ENCODE measurements at regions not wholly inside any gene's neighbourhood (a gene's known extent, or its start where the extent isn't known, plus 50 kb on each side); places are given as distances from the start of the nearest gene placed in this dataset.

DNA sequence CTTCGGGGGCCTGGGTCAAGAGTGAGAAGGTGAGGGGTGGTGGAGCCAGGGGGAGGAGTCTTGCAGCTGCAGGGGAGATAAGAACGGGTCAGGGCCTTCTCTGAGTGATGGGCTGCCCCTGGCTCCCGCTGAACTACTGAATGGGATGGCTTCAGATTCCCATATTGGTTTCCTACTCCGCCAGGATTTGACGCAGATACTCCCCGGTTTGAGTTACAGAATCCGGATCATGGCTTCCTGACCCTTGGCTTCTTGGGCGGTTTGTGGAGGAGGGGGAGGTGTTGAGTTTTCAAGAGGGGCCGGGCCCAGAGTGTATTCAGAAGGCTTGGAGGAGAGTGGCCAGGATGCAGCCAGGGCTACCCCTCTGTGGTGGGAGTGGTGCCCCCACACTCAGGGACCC, 119.9 kb upstream of the ATP2B2 start:
- H3K27ac ChIP-seq (ENCODE audit: low read length), result no peak overlapping the region
- WGBS (ENCODE audit: insufficient coverage), result 69% methylated on average over 9 of the region's 9 CpGs

DNA sequence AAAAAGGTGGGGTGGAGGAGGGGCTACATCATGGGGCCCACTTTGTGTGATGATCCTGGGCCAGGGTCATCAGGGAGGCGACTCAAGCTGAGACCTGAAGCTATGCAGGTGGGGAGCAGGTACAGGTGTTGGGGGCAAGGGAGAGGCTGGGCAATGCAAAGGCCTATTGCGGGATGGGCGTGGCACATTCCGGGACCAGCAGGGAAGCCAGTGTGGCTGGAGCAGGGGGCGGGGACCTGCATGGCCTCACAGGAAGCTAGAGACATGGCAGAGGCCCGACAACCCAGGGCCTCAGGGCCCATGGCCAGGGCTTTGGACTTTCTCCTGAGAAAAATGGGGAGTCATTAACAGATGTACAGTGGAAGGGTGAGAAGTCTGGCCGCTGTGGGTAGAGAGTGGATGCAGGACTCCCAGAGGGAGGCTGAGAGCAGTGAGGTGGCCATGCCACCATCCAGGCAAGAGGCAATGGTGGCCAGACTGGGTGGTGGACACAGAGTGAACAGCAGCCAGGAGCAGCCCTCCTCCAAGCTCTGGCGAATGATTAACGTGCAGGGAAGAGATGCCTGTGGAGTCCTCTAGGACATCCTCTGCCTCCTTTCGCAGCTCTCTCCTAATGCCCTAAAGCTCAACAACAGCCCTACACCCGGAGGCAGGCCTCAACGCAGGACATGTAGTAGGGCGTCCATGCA, 122.6 kb upstream of the ATP2B2 start:
- WGBS (ENCODE audit: insufficient coverage), result 76% methylated on average over 13 of the region's 13 CpGs

More for the DNA sequence above, 119.9 kb upstream of the ATP2B2 start:
- no peaks in the 10 kb centered on the region for H3K4me1 ChIP-seq (ENCODE audit: control insufficient read depth, insufficient read depth, low read length)
- Mint-ChIP-seq H3K4me3 (no peak overlapping the region), H3K27me3 (ENCODE audit: low read depth in 2 of 2) (peaks cover 0 to 11% of the 10 kb centered on the region in 2 donors), H3K36me3 (no peaks in the 10 kb centered on the region), H3K27ac (no peak overlapping the region), H3K9me3 (no peaks in the 10 kb centered on the region), H3K4me1 (no peaks in the 10 kb centered on the region)
- no peaks in the 10 kb centered on the region for H3K27me3 ChIP-seq (ENCODE audit: control insufficient read depth, insufficient read depth, low read length)
- intact Hi-C loops (cut with micrococcal nuclease), result no loop called here
- H3K36me3 ChIP-seq (ENCODE audit: control insufficient read depth, insufficient read depth, low read length), result no peaks in the 10 kb centered on the region
- DNase-seq (no peak), ATAC-seq (no peak)
- TF ChIP-seq, protein P1, sequence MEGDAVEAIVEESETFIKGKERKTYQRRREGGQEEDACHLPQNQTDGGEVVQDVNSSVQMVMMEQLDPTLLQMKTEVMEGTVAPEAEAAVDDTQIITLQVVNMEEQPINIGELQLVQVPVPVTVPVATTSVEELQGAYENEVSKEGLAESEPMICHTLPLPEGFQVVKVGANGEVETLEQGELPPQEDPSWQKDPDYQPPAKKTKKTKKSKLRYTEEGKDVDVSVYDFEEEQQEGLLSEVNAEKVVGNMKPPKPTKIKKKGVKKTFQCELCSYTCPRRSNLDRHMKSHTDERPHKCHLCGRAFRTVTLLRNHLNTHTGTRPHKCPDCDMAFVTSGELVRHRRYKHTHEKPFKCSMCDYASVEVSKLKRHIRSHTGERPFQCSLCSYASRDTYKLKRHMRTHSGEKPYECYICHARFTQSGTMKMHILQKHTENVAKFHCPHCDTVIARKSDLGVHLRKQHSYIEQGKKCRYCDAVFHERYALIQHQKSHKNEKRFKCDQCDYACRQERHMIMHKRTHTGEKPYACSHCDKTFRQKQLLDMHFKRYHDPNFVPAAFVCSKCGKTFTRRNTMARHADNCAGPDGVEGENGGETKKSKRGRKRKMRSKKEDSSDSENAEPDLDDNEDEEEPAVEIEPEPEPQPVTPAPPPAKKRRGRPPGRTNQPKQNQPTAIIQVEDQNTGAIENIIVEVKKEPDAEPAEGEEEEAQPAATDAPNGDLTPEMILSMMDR (IDR thresholded peaks at IDR 0.05), result no peak
- H3K9me3 ChIP-seq (ENCODE audit: control insufficient read depth, insufficient read depth, low read length), result no peaks in the 10 kb centered on the region
- no peak overlapping the region for H3K4me3 ChIP-seq (ENCODE audit: low read length)

DNA sequence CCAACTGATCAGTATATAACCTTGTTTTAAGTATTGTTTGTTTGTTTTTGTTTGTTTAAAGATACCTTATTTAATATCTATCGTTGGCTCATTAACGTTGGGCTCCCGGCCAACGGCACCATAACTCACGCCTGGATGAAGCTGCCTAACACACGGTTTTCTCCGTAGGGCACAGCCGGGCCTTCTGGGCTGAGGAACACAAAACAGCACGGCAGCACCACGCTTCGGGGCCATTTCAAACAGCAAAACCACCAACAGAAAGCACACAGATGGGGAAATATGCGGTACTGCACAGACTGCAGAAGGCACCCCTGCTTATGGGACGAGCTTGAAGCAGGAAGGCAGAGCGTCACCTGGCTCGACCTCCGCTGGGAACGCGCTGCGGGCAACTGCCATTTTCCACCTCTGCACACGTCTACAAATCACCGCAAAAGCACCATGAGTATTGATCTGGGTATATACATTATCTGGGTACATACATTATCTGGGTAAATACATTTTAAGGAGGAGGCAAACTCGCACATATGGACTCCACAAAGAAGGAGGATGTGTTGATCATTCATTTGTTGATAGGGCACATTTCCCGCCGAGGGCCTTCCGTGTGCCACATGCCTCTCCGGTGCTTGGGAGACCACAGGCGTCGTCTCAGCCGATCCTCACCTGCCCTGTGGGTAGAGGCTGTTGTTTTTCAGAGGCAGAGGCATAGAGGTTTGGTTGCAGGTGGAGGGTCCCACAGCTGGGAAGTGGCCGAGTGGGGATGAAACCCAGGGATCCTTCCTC, 123.7 kb upstream of the ATP2B2 start:
- no peaks in the 10 kb centered on the region for H3K9me3 ChIP-seq (ENCODE audit: control insufficient read depth, insufficient read depth, low read length)
- no peak overlapping the region for H3K4me3 ChIP-seq (ENCODE audit: low read length)
- ATAC-seq (no peak), DNase-seq (no peak)
- H3K27me3 ChIP-seq (ENCODE audit: control insufficient read depth, insufficient read depth, low read length), result no peaks in the 10 kb centered on the region
- H3K36me3 Mint-ChIP-seq, result no peaks in the 10 kb centered on the region
- no peaks in the 10 kb centered on the region for H3K4me1 ChIP-seq (ENCODE audit: control insufficient read depth, insufficient read depth, low read length)
- TF ChIP-seq, protein P1 (IDR thresholded peaks at IDR 0.05), result no peak
- H3K4me3 Mint-ChIP-seq, result no peak overlapping the region
- peaks cover 0 to 11% of the 10 kb centered on the region in 2 donors for H3K27me3 Mint-ChIP-seq (ENCODE audit: low read depth in 2 of 2)
- H3K27ac ChIP-seq (ENCODE audit: low read length), result no peak overlapping the region
- no peaks in the 10 kb centered on the region for H3K4me1 Mint-ChIP-seq
- no peaks in the 10 kb centered on the region for H3K9me3 Mint-ChIP-seq
- H3K27ac Mint-ChIP-seq, result no peak overlapping the region
- 89% methylated on average over 30 of the region's 30 CpGs for WGBS (ENCODE audit: insufficient coverage)
- intact Hi-C loops (cut with micrococcal nuclease), result no loop called here
- no peaks in the 10 kb centered on the region for H3K36me3 ChIP-seq (ENCODE audit: control insufficient read depth, insufficient read depth, low read length)

More for the DNA sequence above, 122.6 kb upstream of the ATP2B2 start:
- Mint-ChIP-seq H3K36me3 (no peaks in the 10 kb centered on the region), H3K27me3 (ENCODE audit: low read depth in 2 of 2) (peaks cover 0 to 11% of the 10 kb centered on the region in 2 donors), H3K4me3 (no peak overlapping the region), H3K4me1 (no peaks in the 10 kb centered on the region), H3K9me3 (no peaks in the 10 kb centered on the region), H3K27ac (no peak overlapping the region)
- intact Hi-C loops (cut with micrococcal nuclease), result no loop called here
- H3K9me3 ChIP-seq (ENCODE audit: control insufficient read depth, insufficient read depth, low read length), result no peaks in the 10 kb centered on the region
- ATAC-seq (no peak), DNase-seq (no peak)
- TF ChIP-seq, protein P1 (IDR thresholded peaks at IDR 0.05), result no peak
- no peaks in the 10 kb centered on the region for H3K27me3 ChIP-seq (ENCODE audit: control insufficient read depth, insufficient read depth, low read length)
- H3K4me3 ChIP-seq (ENCODE audit: low read length), result no peak overlapping the region
- no peak overlapping the region for H3K27ac ChIP-seq (ENCODE audit: low read length)
- no peaks in the 10 kb centered on the region for H3K4me1 ChIP-seq (ENCODE audit: control insufficient read depth, insufficient read depth, low read length)
- H3K36me3 ChIP-seq (ENCODE audit: control insufficient read depth, insufficient read depth, low read length), result no peaks in the 10 kb centered on the region
